ENCODE measurements at regions not wholly inside any gene's neighbourhood (a gene's known extent, or its start where the extent isn't known, plus 50 kb on each side); places are given as distances from the start of the nearest gene placed in this dataset.
"Not testable (repeated sequence)": the region's sequence is repeated elsewhere in the genome, so short reads cannot be mapped to it uniquely, and the experiment has no call there.

DNA sequence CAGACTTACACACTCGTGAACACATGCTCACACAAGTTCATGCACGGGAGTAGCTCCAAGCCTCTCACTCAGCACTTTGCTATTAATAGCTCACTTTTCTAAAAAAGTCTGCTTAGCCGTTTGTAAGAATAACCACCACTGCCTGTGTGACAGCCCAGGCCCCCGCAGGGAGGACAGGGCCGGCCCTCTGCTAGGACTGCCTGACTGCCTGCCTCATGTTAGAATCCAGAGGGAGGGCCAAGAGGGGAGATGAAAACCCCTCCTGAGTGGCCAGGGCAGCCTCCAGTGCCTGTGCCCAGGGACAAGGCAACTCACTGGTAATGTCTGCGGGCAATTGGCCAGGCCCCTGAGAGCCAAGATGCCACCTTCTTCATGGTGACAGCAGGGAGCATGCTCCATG lies 152.9 kb upstream of the PLGLB2 start:
- TF ChIP-seq, protein P1, sequence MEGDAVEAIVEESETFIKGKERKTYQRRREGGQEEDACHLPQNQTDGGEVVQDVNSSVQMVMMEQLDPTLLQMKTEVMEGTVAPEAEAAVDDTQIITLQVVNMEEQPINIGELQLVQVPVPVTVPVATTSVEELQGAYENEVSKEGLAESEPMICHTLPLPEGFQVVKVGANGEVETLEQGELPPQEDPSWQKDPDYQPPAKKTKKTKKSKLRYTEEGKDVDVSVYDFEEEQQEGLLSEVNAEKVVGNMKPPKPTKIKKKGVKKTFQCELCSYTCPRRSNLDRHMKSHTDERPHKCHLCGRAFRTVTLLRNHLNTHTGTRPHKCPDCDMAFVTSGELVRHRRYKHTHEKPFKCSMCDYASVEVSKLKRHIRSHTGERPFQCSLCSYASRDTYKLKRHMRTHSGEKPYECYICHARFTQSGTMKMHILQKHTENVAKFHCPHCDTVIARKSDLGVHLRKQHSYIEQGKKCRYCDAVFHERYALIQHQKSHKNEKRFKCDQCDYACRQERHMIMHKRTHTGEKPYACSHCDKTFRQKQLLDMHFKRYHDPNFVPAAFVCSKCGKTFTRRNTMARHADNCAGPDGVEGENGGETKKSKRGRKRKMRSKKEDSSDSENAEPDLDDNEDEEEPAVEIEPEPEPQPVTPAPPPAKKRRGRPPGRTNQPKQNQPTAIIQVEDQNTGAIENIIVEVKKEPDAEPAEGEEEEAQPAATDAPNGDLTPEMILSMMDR (IDR thresholded peaks at IDR 0.05) = not testable (repeated sequence)
- not testable (repeated sequence) for TF ChIP-seq POLR2A (IDR thresholded peaks at IDR 0.05)

Data from right lobe of liver (tissue), 4 donors.